Endothelial cell (in vitro differentiated cells): ENCODE measurements at regions not wholly inside any gene's neighbourhood (a gene's known extent, or its start where the extent isn't known, plus 50 kb on each side); places are given as distances from the start of the nearest gene placed in this dataset.

Experiments used
- DNase-seq: peaks from one replicate; pipeline ENCODE4 v3.0.0; 2021; ENCODE audit warnings: low spot score
- H3K27ac Mint-ChIP-seq: one replicate; pipeline ENCODE4 v1.8.0; 2021; ENCODE audit warnings: mixed read lengths, inconsistent platforms; ENCODE audit not compliant: unreplicated experiment
- H3K27me3 Mint-ChIP-seq: one replicate; pipeline ENCODE4 v1.8.0; 2021; ENCODE audit warnings: mild to moderate bottlenecking, moderate library complexity, mixed read lengths, inconsistent platforms; ENCODE audit not compliant: unreplicated experiment
- H3K36me3 Mint-ChIP-seq: one replicate; pipeline ENCODE4 v1.8.0; 2021; ENCODE audit warnings: mild to moderate bottlenecking, low read depth, mixed read lengths, inconsistent platforms; ENCODE audit not compliant: unreplicated experiment
- H3K4me1 Mint-ChIP-seq: one replicate; pipeline ENCODE4 v1.8.0; 2021; ENCODE audit warnings: mild to moderate bottlenecking, mixed read lengths, inconsistent platforms; ENCODE audit not compliant: unreplicated experiment
- H3K4me3 Mint-ChIP-seq: one replicate; pipeline ENCODE4 v1.8.0; 2021; ENCODE audit warnings: mild to moderate bottlenecking, mixed read lengths, inconsistent platforms; ENCODE audit not compliant: unreplicated experiment
- H3K9me3 Mint-ChIP-seq: one replicate; pipeline ENCODE4 v1.8.0; 2021; ENCODE audit warnings: mixed read lengths, inconsistent platforms; ENCODE audit not compliant: unreplicated experiment
- TF ChIP-seq, protein P1 (sequence below): fragments of 200-600 bp; sonication (generic); IDR thresholded peaks from one replicate; pipeline ENCODE4 v1.5.0; 2021; ENCODE audit warnings: antibody characterized with exemption; ENCODE audit not compliant: unreplicated experiment

DNA sequence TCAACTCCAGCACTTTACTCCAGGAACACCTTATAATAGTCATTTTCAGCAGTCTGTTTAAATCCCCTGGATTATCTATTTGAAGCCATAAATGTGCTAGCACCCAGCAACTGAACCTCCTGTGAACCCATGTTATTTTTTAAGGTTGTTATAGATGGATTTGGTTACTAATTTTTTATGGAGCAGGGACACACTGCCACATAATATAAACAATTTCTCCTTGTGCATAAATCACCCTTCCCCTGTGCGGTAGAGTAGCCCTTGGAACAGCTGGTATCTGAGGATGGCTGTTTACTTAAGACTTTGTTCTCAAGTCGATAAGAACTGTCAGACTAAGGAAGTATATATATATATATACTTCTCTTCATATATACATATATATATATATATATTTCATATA lies 367.4 kb downstream of the EPHA4 start:
- TF ChIP-seq, protein P1, sequence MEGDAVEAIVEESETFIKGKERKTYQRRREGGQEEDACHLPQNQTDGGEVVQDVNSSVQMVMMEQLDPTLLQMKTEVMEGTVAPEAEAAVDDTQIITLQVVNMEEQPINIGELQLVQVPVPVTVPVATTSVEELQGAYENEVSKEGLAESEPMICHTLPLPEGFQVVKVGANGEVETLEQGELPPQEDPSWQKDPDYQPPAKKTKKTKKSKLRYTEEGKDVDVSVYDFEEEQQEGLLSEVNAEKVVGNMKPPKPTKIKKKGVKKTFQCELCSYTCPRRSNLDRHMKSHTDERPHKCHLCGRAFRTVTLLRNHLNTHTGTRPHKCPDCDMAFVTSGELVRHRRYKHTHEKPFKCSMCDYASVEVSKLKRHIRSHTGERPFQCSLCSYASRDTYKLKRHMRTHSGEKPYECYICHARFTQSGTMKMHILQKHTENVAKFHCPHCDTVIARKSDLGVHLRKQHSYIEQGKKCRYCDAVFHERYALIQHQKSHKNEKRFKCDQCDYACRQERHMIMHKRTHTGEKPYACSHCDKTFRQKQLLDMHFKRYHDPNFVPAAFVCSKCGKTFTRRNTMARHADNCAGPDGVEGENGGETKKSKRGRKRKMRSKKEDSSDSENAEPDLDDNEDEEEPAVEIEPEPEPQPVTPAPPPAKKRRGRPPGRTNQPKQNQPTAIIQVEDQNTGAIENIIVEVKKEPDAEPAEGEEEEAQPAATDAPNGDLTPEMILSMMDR = no peak
- Mint-ChIP-seq H3K27ac (no peak overlapping the region), H3K36me3 (no peaks in the 10 kb centered on the region), H3K27me3 (no peaks in the 10 kb centered on the region), H3K9me3 (no peaks in the 10 kb centered on the region), H3K4me1 (no peaks in the 10 kb centered on the region), H3K4me3 (no peak overlapping the region)
- DNase-seq = no peak

DNA sequence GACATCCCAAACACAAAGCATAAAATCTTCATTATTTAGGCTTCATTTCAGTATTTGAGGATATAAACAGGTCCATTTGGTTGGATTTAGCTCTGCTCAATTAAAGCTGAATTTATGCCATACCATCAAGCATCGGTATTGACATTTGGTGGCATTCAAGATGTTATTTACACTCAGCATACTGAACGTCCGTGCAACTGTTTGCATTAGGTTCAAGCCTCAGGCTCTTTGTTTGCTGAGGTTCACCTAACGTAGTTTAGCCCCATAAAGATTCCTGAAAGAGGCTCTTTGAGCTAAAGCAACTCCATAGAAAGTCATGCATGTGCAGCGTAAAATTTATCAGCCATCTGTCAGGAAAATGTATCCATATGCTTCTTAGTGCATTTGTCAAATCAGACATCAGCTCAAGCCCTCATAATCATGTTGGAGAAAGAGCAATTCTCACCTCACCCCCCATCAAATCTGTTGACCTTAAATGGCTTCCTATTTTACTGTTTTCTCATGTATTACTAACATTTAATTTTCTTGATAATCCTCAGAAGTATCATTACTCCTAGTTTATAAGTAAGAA lies 366.9 kb downstream of the EPHA4 start:
- no peak for DNase-seq
- no peak overlapping the region for H3K27ac Mint-ChIP-seq
- no peaks in the 10 kb centered on the region for H3K4me1 Mint-ChIP-seq
- TF ChIP-seq, protein P1 = no peak
- no peaks in the 10 kb centered on the region for H3K9me3 Mint-ChIP-seq
- no peaks in the 10 kb centered on the region for H3K36me3 Mint-ChIP-seq
- no peak overlapping the region for H3K4me3 Mint-ChIP-seq
- H3K27me3 Mint-ChIP-seq = no peaks in the 10 kb centered on the region

DNA sequence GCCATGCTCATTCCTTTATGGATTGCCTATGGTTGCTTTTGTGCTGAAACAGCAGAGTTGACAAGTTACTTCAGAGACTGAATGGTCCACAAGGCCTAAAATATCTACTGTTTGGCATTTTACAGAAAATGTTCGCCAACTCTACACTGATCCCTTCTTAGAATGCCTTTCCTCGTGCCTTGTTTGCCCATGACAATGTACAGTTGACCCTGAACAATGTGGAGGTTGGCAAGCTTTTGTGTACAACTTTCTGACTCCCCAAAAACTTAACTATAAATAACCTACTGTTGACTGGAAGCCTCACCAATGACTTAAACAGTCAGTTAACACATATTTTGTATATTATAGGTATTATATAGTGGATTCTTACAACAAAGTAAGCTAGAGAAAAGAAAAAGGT lies 361.4 kb downstream of the EPHA4 start:
- H3K27me3 Mint-ChIP-seq = peaks cover 2% of the 10 kb centered on the region
- no peaks in the 10 kb centered on the region for H3K36me3 Mint-ChIP-seq
- no peaks in the 10 kb centered on the region for H3K9me3 Mint-ChIP-seq
- TF ChIP-seq, protein P1 = no peak
- no peak for DNase-seq
- peaks cover 12% of the 10 kb centered on the region for H3K4me1 Mint-ChIP-seq
- no peak overlapping the region for H3K4me3 Mint-ChIP-seq
- no peak overlapping the region for H3K27ac Mint-ChIP-seq

DNA sequence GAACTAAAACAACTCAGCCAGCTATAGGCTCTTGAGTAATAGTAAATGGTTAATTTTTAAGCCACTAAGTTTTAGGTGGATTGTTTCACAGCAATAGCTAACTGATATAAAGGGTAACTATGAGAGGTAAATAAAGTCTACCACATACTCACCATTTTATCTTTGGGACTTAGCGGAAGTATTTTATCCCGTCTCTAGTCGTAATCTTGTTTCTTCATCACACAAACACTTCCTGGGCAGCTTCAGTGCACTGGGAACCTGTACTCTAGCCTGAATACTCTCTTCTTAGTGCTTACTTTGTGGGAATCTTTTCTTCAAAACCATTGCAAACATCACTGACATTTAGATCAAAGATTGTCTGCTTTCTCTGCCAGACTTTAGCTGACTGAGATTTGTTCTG lies 360.5 kb downstream of the EPHA4 start:
- Mint-ChIP-seq H3K27me3 (peaks cover 2% of the 10 kb centered on the region), H3K27ac (no peak overlapping the region), H3K36me3 (no peaks in the 10 kb centered on the region), H3K4me1 (peaks cover 12% of the 10 kb centered on the region), H3K4me3 (no peak overlapping the region), H3K9me3 (no peaks in the 10 kb centered on the region)
- TF ChIP-seq, protein P1 = no peak
- no peak for DNase-seq

DNA sequence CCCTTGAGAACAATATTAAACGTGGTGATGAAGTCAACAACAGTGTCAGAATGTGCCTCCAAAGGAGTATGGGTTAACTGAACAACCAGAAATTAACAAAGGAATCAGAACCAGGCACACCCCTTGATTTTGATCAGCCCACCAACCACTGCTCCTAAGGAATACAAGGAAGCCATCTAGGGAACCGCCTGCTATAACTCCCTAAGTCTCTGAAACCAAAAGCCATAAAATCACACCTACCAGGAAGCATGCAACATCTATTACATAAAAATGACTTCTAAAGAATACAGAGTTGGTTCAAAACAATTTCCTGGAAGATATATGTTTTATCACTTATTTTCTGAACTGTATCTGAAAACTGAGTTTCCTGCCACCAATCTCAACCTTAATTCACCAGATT lies 360.0 kb downstream of the EPHA4 start:
- no peak for DNase-seq
- no peak overlapping the region for H3K4me3 Mint-ChIP-seq
- H3K4me1 Mint-ChIP-seq = peaks cover 12% of the 10 kb centered on the region
- peaks cover 2% of the 10 kb centered on the region for H3K27me3 Mint-ChIP-seq
- TF ChIP-seq, protein P1 = no peak
- H3K9me3 Mint-ChIP-seq = no peaks in the 10 kb centered on the region
- no peak overlapping the region for H3K27ac Mint-ChIP-seq
- H3K36me3 Mint-ChIP-seq = no peaks in the 10 kb centered on the region
